ENCODE measurements at regions not wholly inside any gene's neighbourhood (a gene's known extent, or its start where the extent isn't known, plus 50 kb on each side); places are given as distances from the start of the nearest gene placed in this dataset.
"Not testable (repeated sequence)": the region's sequence is repeated elsewhere in the genome, so short reads cannot be mapped to it uniquely, and the experiment has no call there.

DNA sequence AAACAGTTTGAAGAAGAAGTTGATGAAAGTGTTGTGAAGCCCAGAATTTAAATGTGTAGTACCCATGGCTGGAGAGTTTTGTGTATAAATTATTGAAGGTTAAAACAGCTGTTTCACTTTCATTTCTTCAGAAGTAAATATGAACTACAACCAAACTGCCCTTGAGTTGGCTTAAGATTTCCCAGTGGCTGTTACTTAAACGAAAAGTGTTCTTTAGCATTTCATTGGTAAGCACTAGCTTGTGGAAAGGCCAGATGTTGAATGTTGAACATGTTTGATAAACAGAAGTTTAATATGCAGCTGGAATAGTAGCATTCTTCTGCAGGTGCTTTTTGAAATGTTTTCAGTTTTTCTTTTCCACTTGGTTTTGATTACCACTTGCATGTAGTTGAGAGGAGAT lies 83.2 kb upstream of the TNRC6B start:
- Histone ChIP-seq H3K4me1 (ENCODE audit: insufficient read depth, low read length) (peaks cover 64% of the 10 kb centered on the region), H3K36me3 (ENCODE audit: insufficient read depth, low read length) (no peaks in the 10 kb centered on the region), H3K27me3 (ENCODE audit: insufficient read depth, low read length, poor library complexity, severe bottlenecking) (no peaks in the 10 kb centered on the region), H3K9me3 (ENCODE audit: low read length) (no peaks in the 10 kb centered on the region), H3K4me3 (ENCODE audit: low read length) (peak overlapping the region; percentile 13), H3K27ac (ENCODE audit: low read depth, low read length) (no peak overlapping the region)
- Mint-ChIP-seq H3K27ac (peak overlapping the region in 7 of 8 donors; percentile 5 to 76 (median 46)), H3K4me3 (peak overlapping the region; percentile 52 to 77 (median 67)), H3K4me1 (peaks cover 69 to 83% (median 82%) of the 10 kb centered on the region in 3 donors), H3K36me3 (peaks cover 0 to 8% (median 4%) of the 10 kb centered on the region in 3 donors), H3K27me3 (no peaks in the 10 kb centered on the region), H3K9me3 (no peaks in the 10 kb centered on the region)
- peak in 1 of 5 donors; percentile 20 for DNase-seq
- ChIA-PET POLR2A (interaction anchor here (0.6 kb wide), 1 partner anchor 362 kb away, joined by 5 read pairs; no protein-coding TSS in a partner anchor), CTCF (interaction anchor here (0.6 kb wide), 1 partner anchor 564 kb away, joined by 3 read pairs; no protein-coding TSS in a partner anchor)

GRCh38 chr22:40099887-40100286 lies 77.8 kb upstream of the TNRC6B start:
- DNase-seq; H3K4me3 Mint-ChIP-seq; H3K9me3 Mint-ChIP-seq; H3K27ac ChIP-seq (ENCODE audit: low read depth, low read length); CTCF ChIA-PET; H3K36me3 Mint-ChIP-seq; POLR2A ChIA-PET; H3K36me3 ChIP-seq (ENCODE audit: insufficient read depth, low read length); H3K27me3 Mint-ChIP-seq; H3K27ac Mint-ChIP-seq; H3K9me3 ChIP-seq (ENCODE audit: low read length); H3K4me3 ChIP-seq (ENCODE audit: low read length); H3K27me3 ChIP-seq (ENCODE audit: insufficient read depth, low read length, poor library complexity, severe bottlenecking): not testable (repeated sequence)
- H3K4me1 Mint-ChIP-seq = peaks cover 57 to 68% (median 67%) of the 10 kb centered on the region in 3 donors
- peaks cover 42% of the 10 kb centered on the region for H3K4me1 ChIP-seq (ENCODE audit: insufficient read depth, low read length)

DNA sequence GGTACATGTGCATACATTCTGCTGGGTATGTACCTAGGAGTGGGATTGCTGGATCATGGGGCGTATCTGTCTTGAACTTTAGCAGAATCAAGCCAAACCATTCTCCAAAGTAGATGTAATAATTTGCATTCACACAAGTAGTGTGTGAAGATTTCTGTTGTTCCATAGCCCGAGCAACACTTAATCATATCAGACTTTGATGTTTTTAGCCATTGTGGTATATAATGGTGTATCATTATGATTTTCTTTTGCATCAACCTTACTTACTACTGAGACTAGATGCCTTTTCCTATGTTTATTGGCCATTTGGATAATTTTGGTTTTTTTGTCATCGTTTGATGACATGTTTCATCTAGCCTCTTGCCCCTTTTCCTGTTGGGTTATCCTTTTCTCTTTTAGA lies 72.0 kb upstream of the TNRC6B start:
- H3K27me3 ChIP-seq (ENCODE audit: insufficient read depth, low read length, poor library complexity, severe bottlenecking) = no peaks in the 10 kb centered on the region
- Mint-ChIP-seq H3K9me3 (no peaks in the 10 kb centered on the region), H3K4me3 (peak overlapping the region in 5 of 7 donors; percentile 32 to 66 (median 45)), H3K4me1 (peaks cover 75 to 88% (median 87%) of the 10 kb centered on the region in 3 donors), H3K27me3 (no peaks in the 10 kb centered on the region), H3K27ac (peak overlapping the region; percentile 19 to 77 (median 57)), H3K36me3 (peaks cover 0 to 4% (median 0%) of the 10 kb centered on the region in 3 donors)
- H3K4me1 ChIP-seq (ENCODE audit: insufficient read depth, low read length) = peaks cover 52% of the 10 kb centered on the region
- ChIA-PET CTCF (no interaction called here), POLR2A (no interaction called here)
- DNase-seq = no peak
- H3K27ac ChIP-seq (ENCODE audit: low read depth, low read length) = no peak overlapping the region
- no peak overlapping the region for H3K4me3 ChIP-seq (ENCODE audit: low read length)
- H3K36me3 ChIP-seq (ENCODE audit: insufficient read depth, low read length) = no peaks in the 10 kb centered on the region
- H3K9me3 ChIP-seq (ENCODE audit: low read length) = no peaks in the 10 kb centered on the region

- peak overlapping the region; percentile 52 for H3K4me3 ChIP-seq (ENCODE audit: low read length)
- ChIA-PET CTCF (no interaction called here), POLR2A (interaction anchor here (0.6 kb wide), 1 partner anchor 246 kb away, joined by 6 read pairs; no protein-coding TSS in a partner anchor)
- no peak for DNase-seq
- Mint-ChIP-seq H3K27ac (peak overlapping the region; percentile 19 to 93 (median 69)), H3K9me3 (peaks cover 0 to 1% (median 0%) of the 10 kb centered on the region in 5 donors), H3K4me1 (peaks cover 76 to 90% (median 87%) of the 10 kb centered on the region in 3 donors), H3K27me3 (no peaks in the 10 kb centered on the region), H3K36me3 (peaks cover 0 to 4% (median 0%) of the 10 kb centered on the region in 3 donors), H3K4me3 (peak overlapping the region; percentile 66 to 82 (median 76))
- no peaks in the 10 kb centered on the region for H3K36me3 ChIP-seq (ENCODE audit: insufficient read depth, low read length)
- no peaks in the 10 kb centered on the region for H3K27me3 ChIP-seq (ENCODE audit: insufficient read depth, low read length, poor library complexity, severe bottlenecking)
- no peaks in the 10 kb centered on the region for H3K9me3 ChIP-seq (ENCODE audit: low read length)
- peaks cover 58% of the 10 kb centered on the region for H3K4me1 ChIP-seq (ENCODE audit: insufficient read depth, low read length)
- H3K27ac ChIP-seq (ENCODE audit: low read depth, low read length) = no peak overlapping the region
Measured at GRCh38 chr22:40107244-40107643, 70.5 kb upstream of the TNRC6B start.

DNA sequence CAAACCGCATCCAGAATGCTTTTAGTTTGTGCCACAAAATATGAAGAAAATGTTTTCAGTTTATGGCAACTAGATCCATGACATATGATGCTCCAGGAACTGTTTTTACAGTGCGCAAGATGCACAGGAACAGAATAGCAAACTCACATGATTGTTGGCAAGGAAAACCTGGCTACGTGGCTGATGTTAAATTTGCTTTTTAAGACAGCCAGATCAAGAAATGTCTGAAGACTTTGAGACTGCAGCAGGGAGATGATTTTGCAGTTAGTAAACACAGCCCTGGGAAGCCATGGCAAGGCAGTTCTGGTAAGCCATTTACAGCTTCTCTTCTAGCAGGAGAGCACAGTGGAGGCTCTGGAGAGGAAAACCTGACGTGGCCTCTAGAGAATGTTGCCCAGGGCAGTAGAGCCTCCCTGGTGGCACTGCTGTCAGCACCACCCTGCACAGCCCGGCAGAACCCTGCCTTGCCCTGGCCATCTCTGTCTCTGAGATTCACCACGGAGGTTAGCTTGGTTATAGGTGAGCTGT lies 69.8 kb upstream of the TNRC6B start:
- Mint-ChIP-seq H3K4me3 (peak overlapping the region; percentile 66 to 82 (median 76)), H3K4me1 (peaks cover 80 to 94% (median 93%) of the 10 kb centered on the region in 3 donors), H3K36me3 (peaks cover 0 to 4% (median 0%) of the 10 kb centered on the region in 3 donors), H3K27me3 (no peaks in the 10 kb centered on the region), H3K9me3 (peaks cover 0 to 1% (median 0%) of the 10 kb centered on the region in 5 donors), H3K27ac (peak overlapping the region in 7 of 8 donors; percentile 32 to 93 (median 83))
- ChIA-PET POLR2A (interaction anchor here (1.2 kb wide), 1 partner anchor 64 kb away, joined by 3 read pairs; no protein-coding TSS in a partner anchor), CTCF (no interaction called here)
- no peaks in the 10 kb centered on the region for H3K27me3 ChIP-seq (ENCODE audit: insufficient read depth, low read length, poor library complexity, severe bottlenecking)
- no peaks in the 10 kb centered on the region for H3K36me3 ChIP-seq (ENCODE audit: insufficient read depth, low read length)
- H3K27ac ChIP-seq (ENCODE audit: low read depth, low read length) = no peak overlapping the region
- no peaks in the 10 kb centered on the region for H3K9me3 ChIP-seq (ENCODE audit: low read length)
- DNase-seq = no peak
- peaks cover 61% of the 10 kb centered on the region for H3K4me1 ChIP-seq (ENCODE audit: insufficient read depth, low read length)
- H3K4me3 ChIP-seq (ENCODE audit: low read length) = peak overlapping the region; percentile 52

DNA sequence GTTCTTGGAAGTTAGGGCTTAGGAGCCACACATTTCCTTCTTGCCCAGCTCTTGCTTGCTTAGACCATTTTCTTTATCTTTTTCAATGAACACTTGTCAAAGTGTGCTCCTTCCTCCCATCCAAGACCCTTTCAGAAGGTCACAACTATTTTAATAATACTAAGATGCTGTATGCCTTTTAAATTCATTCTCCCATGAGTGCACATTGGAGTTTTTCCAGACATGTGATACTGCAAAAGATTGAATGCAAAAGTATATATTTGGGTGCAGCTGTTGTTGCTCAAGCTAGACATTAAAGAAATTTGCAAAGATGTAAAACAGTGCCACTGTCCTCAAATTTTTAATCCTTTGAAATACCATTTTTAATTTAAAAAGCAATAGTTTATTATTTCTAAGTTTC lies 69.3 kb upstream of the TNRC6B start:
- no peak for DNase-seq
- Mint-ChIP-seq H3K27ac (peak overlapping the region in 7 of 8 donors; percentile 32 to 93 (median 83)), H3K27me3 (no peaks in the 10 kb centered on the region), H3K9me3 (peaks cover 0 to 1% (median 0%) of the 10 kb centered on the region in 5 donors), H3K4me1 (peaks cover 80 to 94% (median 93%) of the 10 kb centered on the region in 3 donors), H3K36me3 (peaks cover 0 to 4% (median 0%) of the 10 kb centered on the region in 3 donors), H3K4me3 (peak overlapping the region; percentile 66 to 82 (median 76))
- H3K9me3 ChIP-seq (ENCODE audit: low read length) = no peaks in the 10 kb centered on the region
- ChIA-PET CTCF (no interaction called here), POLR2A (interaction anchor here (1.2 kb wide), 1 partner anchor 64 kb away, joined by 3 read pairs; no protein-coding TSS in a partner anchor)
- H3K4me3 ChIP-seq (ENCODE audit: low read length) = peak overlapping the region; percentile 52
- H3K4me1 ChIP-seq (ENCODE audit: insufficient read depth, low read length) = peaks cover 64% of the 10 kb centered on the region
- H3K27me3 ChIP-seq (ENCODE audit: insufficient read depth, low read length, poor library complexity, severe bottlenecking) = no peaks in the 10 kb centered on the region
- no peak overlapping the region for H3K27ac ChIP-seq (ENCODE audit: low read depth, low read length)
- H3K36me3 ChIP-seq (ENCODE audit: insufficient read depth, low read length) = no peaks in the 10 kb centered on the region

DNA sequence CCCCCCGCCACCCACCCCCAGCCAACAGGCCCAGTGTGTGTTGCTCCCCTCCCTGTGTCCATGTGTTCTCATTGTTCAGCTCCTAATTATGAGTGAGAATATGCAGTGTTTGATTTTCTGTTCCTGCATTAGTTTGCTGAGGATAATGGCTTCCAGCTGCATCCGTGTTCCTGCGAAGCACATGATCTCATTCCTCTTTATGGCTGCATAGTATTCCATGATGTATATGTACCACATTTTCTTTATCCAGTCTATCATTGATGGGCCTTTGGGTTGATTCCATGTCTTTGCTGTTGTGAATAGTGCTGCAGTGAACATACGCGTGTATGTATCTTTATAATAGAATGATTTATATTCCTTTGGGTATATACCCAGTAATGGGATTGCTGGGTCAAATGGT lies 68.8 kb upstream of the TNRC6B start:
- H3K27ac ChIP-seq (ENCODE audit: low read depth, low read length); H3K9me3 ChIP-seq (ENCODE audit: low read length); H3K36me3 ChIP-seq (ENCODE audit: insufficient read depth, low read length); H3K36me3 Mint-ChIP-seq; H3K9me3 Mint-ChIP-seq; DNase-seq; H3K27me3 Mint-ChIP-seq; H3K27me3 ChIP-seq (ENCODE audit: insufficient read depth, low read length, poor library complexity, severe bottlenecking); H3K4me3 ChIP-seq (ENCODE audit: low read length): not testable (repeated sequence)
- H3K4me1 Mint-ChIP-seq = peaks cover 86 to 99% (median 98%) of the 10 kb centered on the region in 3 donors
- CTCF ChIA-PET = interaction anchor here (0.8 kb wide), 1 partner anchor 15 kb away, joined by 3 read pairs; no protein-coding TSS in a partner anchor
- POLR2A ChIA-PET = interaction anchor here (1.2 kb wide), 1 partner anchor 65 kb away, joined by 3 read pairs; no protein-coding TSS in a partner anchor
- peak overlapping the region in 2 of 8 donors; percentile 21 to 83 for H3K27ac Mint-ChIP-seq
- H3K4me1 ChIP-seq (ENCODE audit: insufficient read depth, low read length) = peaks cover 69% of the 10 kb centered on the region
- peak overlapping the region in 3 of 7 donors; percentile 2 to 76 (median 28) for H3K4me3 Mint-ChIP-seq

- Mint-ChIP-seq H3K9me3 (peaks cover 0 to 1% (median 0%) of the 10 kb centered on the region in 5 donors), H3K36me3 (peaks cover 0 to 2% (median 1%) of the 10 kb centered on the region in 3 donors), H3K4me1 (peaks cover 84 to 99% (median 98%) of the 10 kb centered on the region in 3 donors), H3K27me3 (no peaks in the 10 kb centered on the region), H3K4me3 (peak overlapping the region in 2 of 7 donors; percentile 13 to 24), H3K27ac (peak overlapping the region in 5 of 8 donors; percentile 42 to 86 (median 59))
- H3K27ac ChIP-seq (ENCODE audit: low read depth, low read length) = no peak overlapping the region
- H3K9me3 ChIP-seq (ENCODE audit: low read length) = no peaks in the 10 kb centered on the region
- ChIA-PET POLR2A (interaction anchor here (0.5 kb wide), 1 partner anchor 1096 kb away, joined by 6 read pairs; no protein-coding TSS in a partner anchor), CTCF (no interaction called here)
- no peak overlapping the region for H3K4me3 ChIP-seq (ENCODE audit: low read length)
- H3K4me1 ChIP-seq (ENCODE audit: insufficient read depth, low read length) = peaks cover 79% of the 10 kb centered on the region
- H3K27me3 ChIP-seq (ENCODE audit: insufficient read depth, low read length, poor library complexity, severe bottlenecking) = no peaks in the 10 kb centered on the region
- no peak for DNase-seq
- no peaks in the 10 kb centered on the region for H3K36me3 ChIP-seq (ENCODE audit: insufficient read depth, low read length)
Measured at GRCh38 chr22:40111451-40111850, 66.3 kb upstream of the TNRC6B start.

Data from CD8-positive, alpha-beta memory T cell (primary cell).